NOMO-1 treated with dmso at 0.1 percent for 144 hours (cell line): ENCODE measurements at regions not wholly inside any gene's neighbourhood (a gene's known extent, or its start where the extent isn't known, plus 50 kb on each side); places are given as distances from the start of the nearest gene placed in this dataset.
A peak's percentile ranks its signal among the peaks of the same experiment; 100 is the strongest.

Source experiments
- DNase-seq: peaks from one replicate; lab custom pipeline; 2025; ENCODE audit not compliant: unreplicated experiment; lab: John Stamatoyannopoulos, UW

- no peak for DNase-seq
Observed at GRCh38 chr10:78873413-78873812, 195.4 kb upstream of the ZMIZ1 start.

GRCh38 chr10:78875331-78875877 is 193.4 kb upstream of the ZMIZ1 start:
- no peak for DNase-seq

- no peak for DNase-seq
Observed at GRCh38 chr10:78875932-78876331, 192.8 kb upstream of the ZMIZ1 start.

- no peak for DNase-seq
Observed at GRCh38 chr10:78876449-78876848, 192.3 kb upstream of the ZMIZ1 start.

GRCh38 chr10:78879621-78880020 is 189.1 kb upstream of the ZMIZ1 start:
- no peak for DNase-seq

GRCh38 chr10:78886129-78886528 is 182.6 kb upstream of the ZMIZ1 start:
- DNase-seq, result no peak

- DNase-seq, result no peak
Observed at GRCh38 chr10:78889536-78890063, 179.2 kb upstream of the ZMIZ1 start.

- DNase-seq, result no peak
Observed at GRCh38 chr10:78890506-78890905, 178.3 kb upstream of the ZMIZ1 start.

- DNase-seq, result no peak
Observed at GRCh38 chr10:78891741-78892140, 177.0 kb upstream of the ZMIZ1 start.

GRCh38 chr10:78892338-78893176 is 176.2 kb upstream of the ZMIZ1 start:
- peak; percentile 9 for DNase-seq

GRCh38 chr10:78893217-78893616 is 175.5 kb upstream of the ZMIZ1 start:
- no peak for DNase-seq

GRCh38 chr10:78894089-78894840 is 174.5 kb upstream of the ZMIZ1 start:
- DNase-seq, result no peak

- no peak for DNase-seq
Observed at GRCh38 chr10:78894841-78895195, 173.9 kb upstream of the ZMIZ1 start.

- no peak for DNase-seq
Observed at GRCh38 chr10:78895469-78895868, 173.3 kb upstream of the ZMIZ1 start.

- no peak for DNase-seq
Observed at GRCh38 chr10:78896159-78896928, 172.4 kb upstream of the ZMIZ1 start.

GRCh38 chr10:78898341-78899097 is 170.2 kb upstream of the ZMIZ1 start:
- DNase-seq, result no peak

GRCh38 chr10:78899098-78899754 is 169.5 kb upstream of the ZMIZ1 start:
- DNase-seq, result no peak

- DNase-seq, result no peak
Observed at GRCh38 chr10:78899996-78900714, 168.6 kb upstream of the ZMIZ1 start.

GRCh38 chr10:78900715-78901430 is 167.9 kb upstream of the ZMIZ1 start:
- no peak for DNase-seq
